ENCODE measurements at regions not wholly inside any gene's neighbourhood (a gene's known extent, or its start where the extent isn't known, plus 50 kb on each side); places are given as distances from the start of the nearest gene placed in this dataset.

DNA sequence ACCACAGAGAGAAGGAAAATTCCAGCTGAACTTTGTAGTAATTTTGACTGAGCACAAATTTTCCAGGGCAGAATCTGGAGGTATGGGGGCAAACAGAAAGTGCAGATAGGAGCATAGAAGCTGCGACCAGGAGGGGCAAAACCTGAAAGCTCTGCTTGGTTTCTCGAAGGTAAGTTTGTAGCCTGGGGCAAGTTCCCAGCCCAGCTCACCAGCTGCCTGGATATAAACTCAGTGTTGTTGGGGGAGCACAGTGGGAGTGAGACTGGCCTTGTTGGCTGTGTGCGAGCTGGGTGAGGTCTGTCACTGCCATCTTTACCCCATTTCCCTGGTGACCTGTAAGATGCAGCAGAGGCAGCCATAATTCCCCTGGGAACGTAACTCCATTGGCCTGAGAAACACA is 213.5 kb upstream of the POF1B start:
- TF ChIP-seq, protein P1, sequence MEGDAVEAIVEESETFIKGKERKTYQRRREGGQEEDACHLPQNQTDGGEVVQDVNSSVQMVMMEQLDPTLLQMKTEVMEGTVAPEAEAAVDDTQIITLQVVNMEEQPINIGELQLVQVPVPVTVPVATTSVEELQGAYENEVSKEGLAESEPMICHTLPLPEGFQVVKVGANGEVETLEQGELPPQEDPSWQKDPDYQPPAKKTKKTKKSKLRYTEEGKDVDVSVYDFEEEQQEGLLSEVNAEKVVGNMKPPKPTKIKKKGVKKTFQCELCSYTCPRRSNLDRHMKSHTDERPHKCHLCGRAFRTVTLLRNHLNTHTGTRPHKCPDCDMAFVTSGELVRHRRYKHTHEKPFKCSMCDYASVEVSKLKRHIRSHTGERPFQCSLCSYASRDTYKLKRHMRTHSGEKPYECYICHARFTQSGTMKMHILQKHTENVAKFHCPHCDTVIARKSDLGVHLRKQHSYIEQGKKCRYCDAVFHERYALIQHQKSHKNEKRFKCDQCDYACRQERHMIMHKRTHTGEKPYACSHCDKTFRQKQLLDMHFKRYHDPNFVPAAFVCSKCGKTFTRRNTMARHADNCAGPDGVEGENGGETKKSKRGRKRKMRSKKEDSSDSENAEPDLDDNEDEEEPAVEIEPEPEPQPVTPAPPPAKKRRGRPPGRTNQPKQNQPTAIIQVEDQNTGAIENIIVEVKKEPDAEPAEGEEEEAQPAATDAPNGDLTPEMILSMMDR (IDR thresholded peaks at IDR 0.05; ENCODE audit: poor library complexity, severe bottlenecking), result no peak
- TF ChIP-seq POLR2AphosphoS5 (IDR thresholded peaks at IDR 0.05) (no peak), EP300 (conservative IDR thresholded peaks at IDR 0.05; ENCODE audit: poor library complexity, severe bottlenecking) (no peak), TAF1 (IDR thresholded peaks at IDR 0.05; ENCODE audit: low read depth) (no peak)
- TF ChIP-seq, protein P2, sequence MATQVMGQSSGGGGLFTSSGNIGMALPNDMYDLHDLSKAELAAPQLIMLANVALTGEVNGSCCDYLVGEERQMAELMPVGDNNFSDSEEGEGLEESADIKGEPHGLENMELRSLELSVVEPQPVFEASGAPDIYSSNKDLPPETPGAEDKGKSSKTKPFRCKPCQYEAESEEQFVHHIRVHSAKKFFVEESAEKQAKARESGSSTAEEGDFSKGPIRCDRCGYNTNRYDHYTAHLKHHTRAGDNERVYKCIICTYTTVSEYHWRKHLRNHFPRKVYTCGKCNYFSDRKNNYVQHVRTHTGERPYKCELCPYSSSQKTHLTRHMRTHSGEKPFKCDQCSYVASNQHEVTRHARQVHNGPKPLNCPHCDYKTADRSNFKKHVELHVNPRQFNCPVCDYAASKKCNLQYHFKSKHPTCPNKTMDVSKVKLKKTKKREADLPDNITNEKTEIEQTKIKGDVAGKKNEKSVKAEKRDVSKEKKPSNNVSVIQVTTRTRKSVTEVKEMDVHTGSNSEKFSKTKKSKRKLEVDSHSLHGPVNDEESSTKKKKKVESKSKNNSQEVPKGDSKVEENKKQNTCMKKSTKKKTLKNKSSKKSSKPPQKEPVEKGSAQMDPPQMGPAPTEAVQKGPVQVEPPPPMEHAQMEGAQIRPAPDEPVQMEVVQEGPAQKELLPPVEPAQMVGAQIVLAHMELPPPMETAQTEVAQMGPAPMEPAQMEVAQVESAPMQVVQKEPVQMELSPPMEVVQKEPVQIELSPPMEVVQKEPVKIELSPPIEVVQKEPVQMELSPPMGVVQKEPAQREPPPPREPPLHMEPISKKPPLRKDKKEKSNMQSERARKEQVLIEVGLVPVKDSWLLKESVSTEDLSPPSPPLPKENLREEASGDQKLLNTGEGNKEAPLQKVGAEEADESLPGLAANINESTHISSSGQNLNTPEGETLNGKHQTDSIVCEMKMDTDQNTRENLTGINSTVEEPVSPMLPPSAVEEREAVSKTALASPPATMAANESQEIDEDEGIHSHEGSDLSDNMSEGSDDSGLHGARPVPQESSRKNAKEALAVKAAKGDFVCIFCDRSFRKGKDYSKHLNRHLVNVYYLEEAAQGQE (IDR thresholded peaks at IDR 0.05; ENCODE audit: borderline replicate concordance), result no peak
